BJ (cell line): ENCODE measurements at regions not wholly inside any gene's neighbourhood (a gene's known extent, or its start where the extent isn't known, plus 50 kb on each side); places are given as distances from the start of the nearest gene placed in this dataset.

Experiments
- CTCF ChIA-PET: fragments of 350-600 bp; formaldehyde crosslinking; extraction: SDS; loops from one replicate; lab custom pipeline; 2021; ENCODE audit warnings: antibody characterized with exemption, inconsistent platforms; lab: Yijun Ruan, JAX
- POLR2A ChIA-PET: fragments of 300-600 bp; sonication (Branson Sonifier 250); formaldehyde crosslinking; extraction: SDS; loops from one replicate; lab custom pipeline; 2021; ENCODE audit warnings: antibody characterized with exemption; lab: Charles Lee
- DNase-seq: peaks from one replicate; pipeline ENCODE4 v3.0.0-alpha.2; 2011; ENCODE audit warnings: low read depth
- H3K27me3 ChIP-seq: 2 replicates; pipeline ENCODE4 v1.6.0; 2011; ENCODE audit warnings: low read length; ENCODE audit not compliant: control insufficient read depth, insufficient read depth
- H3K36me3 ChIP-seq: 2 replicates; pipeline ENCODE4 v1.5.1; 2011; ENCODE audit warnings: low read length; ENCODE audit not compliant: control insufficient read depth, insufficient read depth
- H3K4me3 ChIP-seq: 2 replicates; pipeline ENCODE4 v1.5.1; 2011; ENCODE audit warnings: low read depth, mild to moderate bottlenecking, control low read depth, low read length
- TF ChIP-seq, protein P1 (sequence below): IDR thresholded peaks from 2 replicates; pipeline ENCODE4 v1.5.1; 2011; ENCODE audit warnings: low read depth, mild to moderate bottlenecking, control low read depth, inconsistent platforms, low read length, moderate library complexity; ENCODE audit not compliant: insufficient read depth

DNA sequence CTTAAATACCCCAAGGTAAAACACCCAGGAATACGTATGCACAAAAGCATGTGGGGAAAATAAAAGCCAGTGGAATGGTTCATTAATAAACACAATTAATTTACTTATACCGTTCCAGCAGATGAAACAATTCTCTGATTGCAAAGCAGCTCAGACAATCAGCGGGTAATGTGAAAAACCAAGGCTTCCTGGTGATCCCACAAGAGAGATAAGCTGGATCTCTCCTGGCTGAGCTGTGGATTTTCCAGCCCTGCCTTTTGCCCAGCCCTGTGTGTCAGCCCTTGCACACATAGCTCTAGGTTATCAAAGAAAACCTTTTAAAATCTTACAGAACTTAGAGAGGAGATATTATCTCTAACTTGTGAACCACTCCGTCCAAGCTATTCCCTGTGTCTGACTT lies 1010.7 kb upstream of the AUTS2 start:
- Histone ChIP-seq H3K27me3 (no peaks in the 10 kb centered on the region), H3K36me3 (no peaks in the 10 kb centered on the region), H3K4me3 (no peak overlapping the region)
- TF ChIP-seq, protein P1, sequence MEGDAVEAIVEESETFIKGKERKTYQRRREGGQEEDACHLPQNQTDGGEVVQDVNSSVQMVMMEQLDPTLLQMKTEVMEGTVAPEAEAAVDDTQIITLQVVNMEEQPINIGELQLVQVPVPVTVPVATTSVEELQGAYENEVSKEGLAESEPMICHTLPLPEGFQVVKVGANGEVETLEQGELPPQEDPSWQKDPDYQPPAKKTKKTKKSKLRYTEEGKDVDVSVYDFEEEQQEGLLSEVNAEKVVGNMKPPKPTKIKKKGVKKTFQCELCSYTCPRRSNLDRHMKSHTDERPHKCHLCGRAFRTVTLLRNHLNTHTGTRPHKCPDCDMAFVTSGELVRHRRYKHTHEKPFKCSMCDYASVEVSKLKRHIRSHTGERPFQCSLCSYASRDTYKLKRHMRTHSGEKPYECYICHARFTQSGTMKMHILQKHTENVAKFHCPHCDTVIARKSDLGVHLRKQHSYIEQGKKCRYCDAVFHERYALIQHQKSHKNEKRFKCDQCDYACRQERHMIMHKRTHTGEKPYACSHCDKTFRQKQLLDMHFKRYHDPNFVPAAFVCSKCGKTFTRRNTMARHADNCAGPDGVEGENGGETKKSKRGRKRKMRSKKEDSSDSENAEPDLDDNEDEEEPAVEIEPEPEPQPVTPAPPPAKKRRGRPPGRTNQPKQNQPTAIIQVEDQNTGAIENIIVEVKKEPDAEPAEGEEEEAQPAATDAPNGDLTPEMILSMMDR: no peak
- DNase-seq: no peak
- CTCF ChIA-PET: interaction anchor here (0.5 kb wide), 1 partner anchor 54 kb away, joined by 4 read pairs; no protein-coding TSS in a partner anchor
- POLR2A ChIA-PET: no interaction called here

DNA sequence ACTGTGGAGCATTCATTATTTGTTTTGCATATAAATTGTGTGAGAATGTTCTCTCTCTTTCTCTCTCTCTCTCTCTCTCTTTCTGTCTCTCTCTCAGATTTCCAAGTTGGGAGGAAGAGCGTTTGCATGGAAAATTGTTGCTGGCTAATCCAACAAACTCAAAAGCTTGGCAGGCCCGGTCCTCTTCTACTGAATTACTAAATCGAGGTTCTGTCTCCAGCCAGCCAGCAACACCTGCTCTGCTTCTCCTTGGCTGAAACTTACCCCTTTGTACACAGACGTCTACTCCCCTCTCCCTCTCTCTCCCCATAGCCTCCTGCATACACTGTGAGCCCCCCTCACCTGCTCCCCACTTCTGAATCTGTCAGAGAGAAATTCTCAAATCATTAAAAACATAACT lies 996.4 kb upstream of the AUTS2 start:
- DNase-seq: no peak
- TF ChIP-seq, protein P1: no peak
- no peaks in the 10 kb centered on the region for H3K36me3 ChIP-seq
- CTCF ChIA-PET: no interaction called here
- no peaks in the 10 kb centered on the region for H3K27me3 ChIP-seq
- no peak overlapping the region for H3K4me3 ChIP-seq
- POLR2A ChIA-PET: no interaction called here

DNA sequence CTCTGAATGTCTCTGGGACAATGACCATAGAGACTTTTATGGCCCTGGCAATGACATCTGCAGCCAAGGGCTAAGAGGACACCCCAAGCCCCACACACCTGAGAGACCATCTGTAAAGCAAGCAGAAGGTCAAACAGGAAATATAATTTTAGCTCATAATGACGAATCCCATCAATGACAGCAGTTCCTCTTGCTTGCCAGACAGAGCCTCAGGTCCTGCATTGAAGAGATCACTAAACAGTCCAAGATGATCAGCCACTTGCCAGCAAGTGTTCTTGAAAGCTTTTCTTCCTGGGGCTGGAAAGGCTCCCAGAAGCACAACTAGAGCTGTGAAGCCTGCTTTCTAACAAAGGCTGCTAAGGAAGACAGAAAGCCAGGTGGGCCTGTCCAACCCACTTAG lies 993.7 kb upstream of the AUTS2 start:
- DNase-seq: no peak
- no peaks in the 10 kb centered on the region for H3K27me3 ChIP-seq
- ChIA-PET POLR2A (no interaction called here), CTCF (interaction anchor here (0.9 kb wide), 1 partner anchor 28 kb away, joined by 3 read pairs; no protein-coding TSS in a partner anchor)
- TF ChIP-seq, protein P1: no peak
- H3K4me3 ChIP-seq: no peak overlapping the region
- H3K36me3 ChIP-seq: no peaks in the 10 kb centered on the region

DNA sequence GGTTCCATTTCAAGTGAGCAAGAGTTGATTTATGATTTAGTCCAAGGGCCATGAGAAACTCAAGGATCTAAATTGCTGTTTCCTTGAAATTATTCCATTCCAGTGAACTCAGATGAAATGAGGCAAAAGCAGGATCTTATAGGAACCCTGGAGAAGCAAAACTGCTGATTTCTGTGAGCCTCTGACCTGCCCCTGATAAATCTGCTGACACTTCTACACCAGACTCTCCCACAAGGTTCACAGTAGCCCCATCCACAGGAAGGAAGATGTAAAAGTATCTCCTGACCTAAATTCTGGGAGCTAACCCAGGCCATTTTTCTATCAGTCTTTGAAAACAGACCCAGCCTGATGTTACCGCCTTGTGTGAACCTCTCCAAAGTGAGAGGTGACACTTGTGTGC lies 987.6 kb upstream of the AUTS2 start:
- CTCF ChIA-PET: no interaction called here
- H3K27me3 ChIP-seq: no peaks in the 10 kb centered on the region
- DNase-seq: no peak

DNA sequence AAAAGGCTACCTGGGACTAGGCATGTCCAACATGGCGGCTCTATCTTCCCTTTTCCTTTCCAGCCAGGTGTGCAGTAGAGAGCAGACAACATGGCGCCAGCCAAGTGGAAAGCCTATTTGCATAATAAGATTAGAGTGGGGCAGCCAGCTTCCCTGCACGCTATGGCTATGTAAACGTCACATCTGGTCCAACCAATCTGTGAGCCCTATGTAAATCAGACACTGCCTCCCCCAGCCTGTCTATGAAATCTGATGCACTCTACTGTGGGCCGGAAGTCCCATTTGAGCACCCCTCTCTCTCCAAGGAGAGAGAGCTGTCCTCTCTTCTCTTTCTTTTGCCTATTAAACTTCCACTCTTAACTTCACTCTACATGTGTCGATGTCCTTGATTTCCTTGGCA lies 984.9 kb upstream of the AUTS2 start:
- CTCF ChIA-PET: no interaction called here
- TF ChIP-seq, protein P1: no peak
- Histone ChIP-seq H3K4me3 (no peak overlapping the region), H3K36me3 (no peaks in the 10 kb centered on the region), H3K27me3 (no peaks in the 10 kb centered on the region)
- DNase-seq: no peak
- POLR2A ChIA-PET: no interaction called here

More for the DNA sequence above, 987.6 kb upstream of the AUTS2 start:
- POLR2A ChIA-PET: no interaction called here
- no peaks in the 10 kb centered on the region for H3K36me3 ChIP-seq
- TF ChIP-seq, protein P1: no peak
- no peak overlapping the region for H3K4me3 ChIP-seq
